DMS153 (cell line): ENCODE measurements at regions not wholly inside any gene's neighbourhood (a gene's known extent, or its start where the extent isn't known, plus 50 kb on each side); places are given as distances from the start of the nearest gene placed in this dataset.
"Not testable (repeated sequence)": the region's sequence is repeated elsewhere in the genome, so short reads cannot be mapped to it uniquely, and the experiment has no call there.

ENCODE experiments used
- DNase-seq: peaks from one replicate; lab custom pipeline; 2025; lab: John Stamatoyannopoulos, UW

- no peak for DNase-seq
Measured at GRCh38 chr14:28946267-28946666, 179.7 kb downstream of the FOXG1 start.

GRCh38 chr14:28949503-28949902, 182.9 kb downstream of the FOXG1 start:
- DNase-seq, result no peak

GRCh38 chr14:28952161-28952560, 185.6 kb downstream of the FOXG1 start:
- DNase-seq, result no peak

GRCh38 chr14:28952666-28953065, 186.1 kb downstream of the FOXG1 start:
- DNase-seq, result peak; percentile 67

GRCh38 chr14:28953973-28954372, 187.4 kb downstream of the FOXG1 start:
- peak; percentile 8 for DNase-seq

GRCh38 chr14:28966416-28967233, 200.0 kb downstream of the FOXG1 start:
- no peak for DNase-seq

- no peak for DNase-seq
Measured at GRCh38 chr14:28975084-28975483, 208.5 kb downstream of the FOXG1 start.

GRCh38 chr14:28982228-28982627, 215.6 kb downstream of the FOXG1 start:
- no peak for DNase-seq

GRCh38 chr14:28983279-28983678, 216.7 kb downstream of the FOXG1 start:
- no peak for DNase-seq

- no peak for DNase-seq
Measured at GRCh38 chr14:28987516-28987915, 220.9 kb downstream of the FOXG1 start.

GRCh38 chr14:28997196-28997595, 230.6 kb downstream of the FOXG1 start:
- DNase-seq, result not testable (repeated sequence)

GRCh38 chr14:28999656-29000055, 233.1 kb downstream of the FOXG1 start:
- DNase-seq, result no peak

GRCh38 chr14:29005647-29006046, 239.1 kb downstream of the FOXG1 start:
- no peak for DNase-seq

- no peak for DNase-seq
Measured at GRCh38 chr14:29007990-29008389, 241.4 kb downstream of the FOXG1 start.

- DNase-seq, result no peak
Measured at GRCh38 chr14:29016050-29016900, 249.7 kb downstream of the FOXG1 start.

GRCh38 chr14:29023505-29023904, 256.9 kb downstream of the FOXG1 start:
- not testable (repeated sequence) for DNase-seq

GRCh38 chr14:29027441-29027840, 260.9 kb downstream of the FOXG1 start:
- not testable (repeated sequence) for DNase-seq

GRCh38 chr14:29027941-29028705, 261.5 kb downstream of the FOXG1 start:
- not testable (repeated sequence) for DNase-seq

GRCh38 chr14:29028973-29029582, 262.5 kb downstream of the FOXG1 start:
- DNase-seq, result no peak

GRCh38 chr14:29030121-29030520, 263.5 kb downstream of the FOXG1 start:
- no peak for DNase-seq

GRCh38 chr14:29030970-29031369, 264.4 kb downstream of the FOXG1 start:
- DNase-seq, result no peak

GRCh38 chr14:29035134-29035533, 268.5 kb downstream of the FOXG1 start:
- DNase-seq, result no peak
